ENCODE measurements at regions not wholly inside any gene's neighbourhood (a gene's known extent, or its start where the extent isn't known, plus 50 kb on each side); places are given as distances from the start of the nearest gene placed in this dataset.

- H3K4me3 ChIP-seq (ENCODE audit: low read depth, low read length), result no peak overlapping the region
- DNase-seq (ENCODE audit: low read depth), result no peak
- in situ Hi-C loops (cut with HindIII; ENCODE audit: low sequenced_read_pairs), result no loop called here
- no peak for TF ChIP-seq CTCF (IDR thresholded peaks at IDR 0.05; ENCODE audit: low read depth, low read length, missing control alignments)
These were observed 892.4 kb downstream of the RPS29 start for GRCh38 chr14:48693793-48694192.

- in situ Hi-C loops (cut with HindIII; ENCODE audit: low sequenced_read_pairs), result no loop called here
- no peak overlapping the region for H3K4me3 ChIP-seq (ENCODE audit: low read depth, low read length)
- peak; percentile 10 for TF ChIP-seq CTCF (IDR thresholded peaks at IDR 0.05; ENCODE audit: low read depth, low read length, missing control alignments)
- DNase-seq (ENCODE audit: low read depth), result no peak
These were observed 895.8 kb downstream of the RPS29 start for GRCh38 chr14:48690349-48690748.

- DNase-seq (ENCODE audit: low read depth), result no peak
- in situ Hi-C loops (cut with HindIII; ENCODE audit: low sequenced_read_pairs), result no loop called here
- no peak overlapping the region for H3K4me3 ChIP-seq (ENCODE audit: low read depth, low read length)
- TF ChIP-seq CTCF (IDR thresholded peaks at IDR 0.05; ENCODE audit: low read depth, low read length, missing control alignments), result no peak
These were observed 899.5 kb downstream of the RPS29 start for GRCh38 chr14:48686650-48687049.

- no peak overlapping the region for H3K4me3 ChIP-seq (ENCODE audit: low read depth, low read length)
- in situ Hi-C loops (cut with HindIII; ENCODE audit: low sequenced_read_pairs), result no loop called here
- TF ChIP-seq CTCF (IDR thresholded peaks at IDR 0.05; ENCODE audit: low read depth, low read length, missing control alignments), result no peak
- DNase-seq (ENCODE audit: low read depth), result no peak
These were observed 913.7 kb downstream of the RPS29 start for GRCh38 chr14:48672506-48672905.

- in situ Hi-C loops (cut with HindIII; ENCODE audit: low sequenced_read_pairs), result no loop called here
- DNase-seq (ENCODE audit: low read depth), result no peak
- no peak overlapping the region for H3K4me3 ChIP-seq (ENCODE audit: low read depth, low read length)
- TF ChIP-seq CTCF (IDR thresholded peaks at IDR 0.05; ENCODE audit: low read depth, low read length, missing control alignments), result no peak
These were observed 915.2 kb downstream of the RPS29 start for GRCh38 chr14:48670939-48671338.

- TF ChIP-seq CTCF (IDR thresholded peaks at IDR 0.05; ENCODE audit: low read depth, low read length, missing control alignments), result no peak
- no peak overlapping the region for H3K4me3 ChIP-seq (ENCODE audit: low read depth, low read length)
- DNase-seq (ENCODE audit: low read depth), result no peak
- in situ Hi-C loops (cut with HindIII; ENCODE audit: low sequenced_read_pairs), result no loop called here
These were observed 920.9 kb downstream of the RPS29 start for GRCh38 chr14:48665077-48665784.

Measured in astrocyte of the cerebellum (primary cell).